Adipose tissue (tissue), 3 donors: ENCODE measurements at regions not wholly inside any gene's neighbourhood (a gene's known extent, or its start where the extent isn't known, plus 50 kb on each side); places are given as distances from the start of the nearest gene placed in this dataset.
"Not testable (repeated sequence)": the region's sequence is repeated elsewhere in the genome, so short reads cannot be mapped to it uniquely, and the experiment has no call there.

Source experiments
- H3K27ac ChIP-seq: one replicate; pipeline ENCODE4 v1.5.1; 2013; ENCODE audit warnings: low read depth, low read length
- WGBS, 3 donors: extraction: QIAGEN DNeasy Blood & Tissue Kit; methylation state at CpG; one replicate each; pipeline ENCODE4 v1.1.7; 2013; 5-methylcytosine and 5-hydroxymethylcytosine counted together
- donor health status: healthy with polysubstance abuse.
- donor health status: Bipolar disorder and iron deficiency.
- donor health status: healthy.

DNA sequence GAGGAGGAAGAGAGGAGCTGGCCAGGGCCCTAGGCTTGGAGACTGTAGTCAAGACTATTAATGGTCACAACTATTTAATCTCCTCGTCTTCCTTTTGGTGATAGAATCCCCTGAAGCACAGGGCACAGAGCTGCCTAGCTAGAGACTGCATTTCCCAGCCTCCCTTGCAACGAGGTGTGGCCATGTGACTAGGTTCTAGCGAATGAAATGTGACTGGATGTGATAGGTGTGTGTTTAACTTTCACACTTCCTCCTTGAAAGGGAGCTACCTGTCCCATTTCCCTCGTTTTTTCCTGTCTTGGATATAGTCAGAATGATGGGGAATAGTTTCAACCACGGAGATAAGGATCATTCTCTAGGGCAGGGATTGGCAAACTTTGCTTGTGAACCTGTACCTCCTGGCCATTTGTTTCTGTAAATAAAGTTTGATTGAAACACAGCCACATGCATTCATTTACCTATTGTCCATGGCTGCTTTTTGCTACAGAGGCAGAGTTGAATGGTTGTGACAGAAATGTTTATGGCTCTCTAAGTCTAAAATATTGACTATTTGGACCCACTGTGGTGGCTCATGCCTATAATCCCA is 313.5 kb downstream of the MIAT start:
- no peak overlapping the region for H3K27ac ChIP-seq
- WGBS, 3 donors = 29 to 43% (median 41%) methylated on average over 5 of the region's 5 CpGs

GRCh38 chr22:26972286-26972685 is 314.9 kb downstream of the MIAT start:
- WGBS, 3 donors = 76 to 85% (median 82%) methylated on average over 6 of the region's 6 CpGs
- no peak overlapping the region for H3K27ac ChIP-seq

GRCh38 chr22:26972915-26973314 is 315.5 kb downstream of the MIAT start:
- not testable (repeated sequence) for H3K27ac ChIP-seq
- WGBS, 3 donors = 71 to 90% (median 78%) methylated on average over 5 of the region's 5 CpGs

GRCh38 chr22:26974034-26974433 is 316.6 kb downstream of the MIAT start:
- H3K27ac ChIP-seq = no peak overlapping the region
- WGBS, 3 donors = 83 to 94% (median 86%) methylated on average over 3 of the region's 3 CpGs

DNA sequence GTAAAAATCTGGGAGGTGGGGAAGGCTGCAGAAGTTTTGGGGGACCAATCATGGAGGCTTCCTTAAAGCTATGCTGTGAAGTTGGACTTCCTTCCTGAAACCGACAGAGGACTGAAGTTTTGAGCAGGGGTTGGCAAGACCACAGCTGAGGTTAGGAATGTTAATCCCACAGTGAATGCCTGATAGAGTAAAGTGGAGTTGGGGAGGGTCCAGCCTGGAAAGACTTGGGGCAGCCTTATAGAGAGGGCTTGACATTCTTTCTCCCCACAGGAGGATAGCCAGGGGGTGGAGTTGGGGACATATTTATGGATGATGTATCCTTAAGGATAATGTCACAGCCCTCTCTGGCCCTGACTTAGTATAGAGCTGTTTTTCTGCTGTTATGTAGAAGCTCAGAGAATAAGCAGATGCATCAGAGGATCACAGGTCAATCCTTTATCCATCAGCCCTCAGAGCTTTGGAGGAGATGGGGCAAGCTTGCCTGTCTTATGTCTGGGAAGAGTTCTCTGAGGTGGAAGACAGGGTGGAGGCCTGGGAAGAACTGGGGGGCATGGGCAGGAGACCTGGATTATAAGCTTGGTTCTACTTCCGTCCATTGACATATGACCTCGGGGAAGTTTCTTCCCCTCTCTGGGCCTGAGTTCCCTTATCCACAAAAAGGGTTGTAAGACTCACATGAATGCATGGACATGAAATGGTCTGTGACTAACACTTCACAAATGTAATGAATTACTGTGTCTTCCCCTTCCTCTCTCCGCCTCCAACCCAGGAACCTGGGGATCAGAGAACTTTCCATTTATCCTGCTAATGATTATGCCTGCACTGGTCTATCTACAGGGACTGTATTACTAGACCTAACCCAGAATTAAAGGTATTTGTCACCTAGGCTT is 317.8 kb downstream of the MIAT start:
- whole genome bisulfite sequencing, 3 donors = 60 to 63% (median 62%) methylated on average over 4 of the region's 4 CpGs
- no peak overlapping the region for H3K27ac ChIP-seq

DNA sequence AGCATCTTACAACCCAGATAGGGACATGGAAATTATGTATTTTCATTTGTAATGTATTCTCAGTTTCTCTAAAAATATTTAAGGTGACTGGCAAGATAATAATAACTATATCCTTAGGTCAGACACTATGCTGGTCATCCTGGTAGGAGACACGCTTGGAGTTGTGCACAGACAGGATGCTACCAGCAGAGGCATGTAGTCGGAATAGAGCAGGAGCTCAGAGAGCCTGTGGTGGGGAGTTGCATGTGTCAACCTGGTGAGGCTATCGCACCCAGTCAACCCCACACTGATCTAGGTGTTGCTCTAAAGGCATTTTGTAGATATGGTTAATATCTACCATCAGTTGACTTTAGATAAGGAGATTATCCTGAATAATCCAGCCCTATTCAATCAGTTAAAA is 318.5 kb downstream of the MIAT start:
- WGBS, 3 donors = 65 to 90% (median 83%) methylated on average over 3 of the region's 3 CpGs
- H3K27ac ChIP-seq = no peak overlapping the region

DNA sequence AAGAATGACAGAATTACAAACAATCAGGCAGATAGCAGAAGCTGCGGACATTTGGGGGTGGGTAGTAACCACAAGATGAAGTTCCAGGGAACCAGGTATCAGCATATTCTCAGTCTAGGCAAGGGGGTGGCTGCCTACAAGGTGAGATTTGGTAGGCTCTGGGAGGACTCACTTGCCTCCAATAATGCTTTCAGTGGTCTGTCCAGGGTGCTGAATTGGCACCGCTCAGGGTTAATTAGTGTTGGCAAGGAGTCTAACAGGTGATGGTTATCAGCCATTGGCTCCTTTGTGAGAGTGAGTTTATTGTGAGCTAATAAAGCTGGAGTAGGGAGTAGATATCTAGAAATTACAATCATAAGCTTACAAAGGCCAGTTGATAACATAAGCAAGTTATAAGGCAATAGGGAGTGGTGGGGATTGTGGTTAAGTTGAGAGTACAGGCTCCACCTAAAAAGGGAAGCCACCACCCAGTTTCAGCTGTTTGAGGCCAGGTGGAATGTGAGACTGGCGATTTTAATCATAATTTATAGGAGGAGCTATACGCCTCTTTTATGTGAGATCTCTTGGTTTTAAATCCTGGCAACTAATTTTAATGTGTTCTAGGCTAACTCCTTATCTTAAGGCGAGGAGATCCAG is 320.5 kb downstream of the MIAT start:
- 61 to 79% (median 76%) methylated on average over 5 of the region's 5 CpGs for WGBS, 3 donors
- no peak overlapping the region for H3K27ac ChIP-seq

DNA sequence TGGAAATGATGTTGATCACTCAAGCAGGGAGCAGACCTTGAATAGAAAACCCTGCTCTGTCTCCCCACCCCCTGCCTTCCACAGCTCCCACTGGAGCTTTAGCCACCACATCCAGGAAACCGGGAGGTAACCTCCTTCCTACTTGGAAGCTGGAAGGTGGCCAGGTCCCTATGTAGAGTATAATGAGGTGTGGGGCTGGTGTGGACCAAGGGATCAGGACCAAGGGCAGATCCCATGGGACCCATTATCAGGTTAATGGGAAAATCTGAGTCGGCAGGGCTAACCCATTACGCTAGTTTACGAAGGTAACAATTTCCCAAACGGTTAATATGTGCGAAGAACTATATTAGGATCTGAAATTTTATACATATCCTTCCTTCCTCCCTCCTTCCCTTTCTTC is 321.9 kb downstream of the MIAT start:
- H3K27ac ChIP-seq = no peak overlapping the region
- WGBS, 3 donors = 37 to 58% (median 58%) methylated on average over 6 of the region's 6 CpGs

- H3K27ac ChIP-seq = no peak overlapping the region
- 49 to 70% (median 65%) methylated on average over 7 of the region's 7 CpGs for WGBS, 3 donors
Observed at GRCh38 chr22:26981111-26981510, 323.7 kb downstream of the MIAT start.

- WGBS, 3 donors = 45 to 61% (median 49%) methylated on average over 5 of the region's 5 CpGs
- no peak overlapping the region for H3K27ac ChIP-seq
Observed at GRCh38 chr22:26981541-26981940, 324.2 kb downstream of the MIAT start.

DNA sequence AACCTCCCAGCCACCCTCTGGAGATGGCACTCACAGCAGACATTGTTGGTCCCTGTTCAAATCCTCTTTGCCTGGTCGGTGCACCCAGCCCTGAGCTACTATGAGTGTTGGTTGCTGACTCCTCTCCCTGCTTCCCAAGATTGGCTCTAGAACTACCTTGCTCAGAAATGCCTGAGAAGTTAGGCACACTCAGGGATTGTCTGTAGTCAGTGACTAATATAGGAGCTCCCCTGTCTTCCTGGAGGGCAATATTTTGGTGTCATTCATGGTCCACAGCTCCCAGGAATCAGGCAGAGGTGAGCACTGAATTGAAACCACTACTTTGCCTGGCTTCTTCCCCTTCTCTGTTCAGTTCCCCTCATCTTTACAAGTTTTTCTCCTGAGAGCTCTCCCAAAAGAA is 325.9 kb downstream of the MIAT start:
- WGBS, 3 donors = 40 to 80% (median 69%) methylated on average over 1 of the region's 1 CpG
- no peak overlapping the region for H3K27ac ChIP-seq

GRCh38 chr22:26985206-26985605 is 327.8 kb downstream of the MIAT start:
- no peak overlapping the region for H3K27ac ChIP-seq
- WGBS, 3 donors = 65 to 77% (median 68%) methylated on average over 2 of the region's 2 CpGs

DNA sequence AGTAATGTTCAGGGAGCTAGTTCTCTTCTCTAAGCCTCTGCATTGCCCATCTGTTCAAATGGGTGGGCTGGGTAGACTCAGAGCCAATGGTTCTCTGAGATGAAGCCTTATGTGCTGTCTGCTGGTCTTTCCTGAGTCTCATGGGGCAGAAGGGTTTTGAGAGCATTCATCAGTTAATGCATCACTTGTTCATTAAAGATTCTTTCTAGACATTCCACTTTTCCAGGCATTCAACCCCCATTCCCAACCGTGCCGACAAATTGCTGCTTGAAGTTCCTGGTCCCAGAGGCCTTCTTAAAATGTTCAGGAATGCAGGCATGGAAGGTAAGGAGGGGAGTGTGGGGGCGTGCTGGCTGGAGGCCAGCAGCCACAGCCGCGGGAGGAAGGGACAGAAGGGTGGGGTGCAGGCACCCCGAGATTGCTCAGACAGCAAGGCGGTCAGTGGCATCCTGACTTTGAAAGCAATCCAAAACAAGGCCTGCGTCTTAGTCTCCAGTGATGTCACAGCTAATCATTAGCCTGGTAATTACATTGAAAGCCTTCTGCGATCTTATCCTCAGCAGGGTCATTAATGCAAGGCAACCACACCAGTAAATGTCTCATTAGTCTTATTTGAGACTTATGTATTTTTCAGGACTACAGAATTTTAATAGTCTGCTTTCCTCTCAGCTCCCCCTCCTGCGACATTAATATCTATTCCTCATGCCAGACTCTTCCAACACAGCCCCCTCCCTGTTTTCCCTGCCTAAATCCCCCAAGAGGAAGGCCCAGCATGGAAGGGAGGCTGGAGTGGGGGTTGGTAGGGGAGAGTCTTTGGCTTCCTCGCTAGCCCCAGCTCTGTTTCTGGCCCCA is 328.8 kb downstream of the MIAT start:
- no peak overlapping the region for H3K27ac ChIP-seq
- WGBS, 3 donors = 23 to 27% (median 24%) methylated on average over 11 of the region's 11 CpGs

DNA sequence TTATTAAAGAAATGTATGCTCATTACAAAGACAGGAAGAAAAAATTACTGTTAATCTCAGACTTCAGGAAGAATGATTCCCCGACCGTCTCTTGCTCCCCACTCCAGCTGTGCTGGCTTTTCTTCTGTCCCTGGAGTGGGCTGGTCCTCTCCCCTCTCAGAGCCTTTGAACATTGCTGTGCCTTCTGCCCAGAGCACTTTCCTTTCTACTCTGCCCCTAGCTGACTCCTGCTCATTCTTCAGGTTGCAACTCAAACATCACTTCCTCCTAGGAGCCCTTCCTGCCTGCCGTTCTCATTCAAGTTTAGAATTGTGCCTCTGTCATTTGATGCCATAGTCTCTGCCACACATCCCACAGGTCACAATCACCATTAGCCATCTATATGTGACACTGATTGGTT is 329.5 kb downstream of the MIAT start:
- H3K27ac ChIP-seq = no peak overlapping the region
- WGBS, 3 donors = 23 to 38% (median 26%) methylated on average over 3 of the region's 3 CpGs

- H3K27ac ChIP-seq = no peak overlapping the region
- WGBS, 3 donors = 76 to 87% (median 82%) methylated on average over 6 to 7 of the region's 7 CpGs
Observed at GRCh38 chr22:26990503-26991189, 333.3 kb downstream of the MIAT start.

GRCh38 chr22:26992556-26992955 is 335.2 kb downstream of the MIAT start:
- WGBS, 3 donors = 74 to 84% (median 80%) methylated on average over 2 of the region's 2 CpGs
- H3K27ac ChIP-seq = no peak overlapping the region

DNA sequence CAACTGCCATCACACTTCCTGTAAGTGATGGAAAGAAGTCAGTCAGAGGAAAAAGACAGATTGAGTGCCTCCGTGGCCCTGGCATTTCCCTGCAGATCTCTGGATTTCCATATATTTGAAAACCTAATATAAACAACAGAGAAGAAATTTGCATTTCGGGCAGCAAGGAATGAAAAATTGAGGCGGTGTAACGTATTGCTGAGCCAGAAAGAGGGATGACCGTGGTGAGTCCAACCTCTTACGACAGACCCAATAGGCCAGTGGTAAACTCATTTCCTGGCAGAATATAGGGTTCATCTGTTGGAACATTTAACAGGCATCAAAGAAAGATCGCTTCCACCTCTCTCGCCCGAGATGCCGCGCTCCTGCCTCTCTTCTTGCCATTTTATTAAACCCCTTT is 336.5 kb downstream of the MIAT start:
- 84 to 93% (median 88%) methylated on average over 11 of the region's 11 CpGs for WGBS, 3 donors
- no peak overlapping the region for H3K27ac ChIP-seq

GRCh38 chr22:26994801-26995200 is 337.4 kb downstream of the MIAT start:
- 89 to 93% (median 92%) methylated on average over 4 of the region's 4 CpGs for WGBS, 3 donors
- no peak overlapping the region for H3K27ac ChIP-seq
